ENCODE measurements at regions not wholly inside any gene's neighbourhood (a gene's known extent, or its start where the extent isn't known, plus 50 kb on each side); places are given as distances from the start of the nearest gene placed in this dataset.

GRCh38 chr21:35674091-35674671, 386.1 kb downstream of the SETD4 start:
- TF ChIP-seq EP300 (IDR thresholded peaks at IDR 0.05; ENCODE audit: borderline replicate concordance in 1 of 2, low read depth in 1 of 2, low read length in 1 of 2), result no peak
- TF ChIP-seq NFIC (IDR thresholded peaks at IDR 0.05; ENCODE audit: borderline replicate concordance), result no peak
- no peak for TF ChIP-seq CTCF (IDR thresholded peaks at IDR 0.05)
- TF ChIP-seq JUND (IDR thresholded peaks at IDR 0.05), result no peak
- TF ChIP-seq, protein P1, sequence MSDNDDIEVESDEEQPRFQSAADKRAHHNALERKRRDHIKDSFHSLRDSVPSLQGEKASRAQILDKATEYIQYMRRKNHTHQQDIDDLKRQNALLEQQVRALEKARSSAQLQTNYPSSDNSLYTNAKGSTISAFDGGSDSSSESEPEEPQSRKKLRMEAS (IDR thresholded peaks at IDR 0.05; ENCODE audit: low read depth), result no peak
- TF ChIP-seq TAF1 (IDR thresholded peaks at IDR 0.05; ENCODE audit: borderline replicate concordance, low read depth, low read length), result no peak

Measured in SK-N-SH (cell line).